Stomach (tissue), 4 donors: ENCODE measurements at regions not wholly inside any gene's neighbourhood (a gene's known extent, or its start where the extent isn't known, plus 50 kb on each side); places are given as distances from the start of the nearest gene placed in this dataset.

Experiments
- CTCF ChIP-seq, 7 experiments: fragments of 450-650 bp in 4 of 7; fragments of 200-600 bp in 3 of 7; sonication (generic) in 3 of 7; IDR thresholded peaks; one replicate each; pipeline ENCODE4 v1.5.1; 2016 to 2019; ENCODE audit warnings: antibody characterized with exemption in 7 of 7, control low read depth in 2 of 7, mild to moderate bottlenecking in 1 of 7
- EP300 ChIP-seq: sonication (generic); formaldehyde crosslinking; IDR thresholded peaks from one replicate; pipeline ENCODE4 v1.6.1; 2017; ENCODE audit warnings: antibody characterized with exemption
- POLR2A ChIP-seq, 4 donors: fragments of 450-650 bp; IDR thresholded peaks; one replicate each; pipeline ENCODE4 v1.6.1; 2016; ENCODE audit warnings: antibody characterized with exemption in 4 of 4, control low read depth in 2 of 4, mild to moderate bottlenecking in 1 of 4, moderate library complexity in 1 of 4

- TF ChIP-seq POLR2A (IDR thresholded peaks at IDR 0.05): no peak
- no peak for TF ChIP-seq EP300
- no peak for TF ChIP-seq CTCF (IDR thresholded peaks at IDR 0.05)
Measured at GRCh38 chr14:94686511-94687160, 74.4 kb downstream of the SERPINA3 start.
